Kidney epithelial cell (primary cell): ENCODE measurements at regions not wholly inside any gene's neighbourhood (a gene's known extent, or its start where the extent isn't known, plus 50 kb on each side); places are given as distances from the start of the nearest gene placed in this dataset.
A peak's percentile ranks its signal among the peaks of the same experiment; 100 is the strongest.

Experiments
- DNase-seq: peaks from one replicate; pipeline ENCODE4 v3.0.0-alpha.2; 2010; ENCODE audit warnings: low read depth
- H3K27me3 ChIP-seq: 2 replicates; pipeline ENCODE4 v1.6.0; 2011; ENCODE audit warnings: low read length; ENCODE audit not compliant: control insufficient read depth, insufficient read depth
- H3K36me3 ChIP-seq: 2 replicates; pipeline ENCODE4 v1.5.1; 2011; ENCODE audit warnings: low read length; ENCODE audit not compliant: control insufficient read depth, insufficient read depth
- H3K4me3 ChIP-seq: 2 replicates; pipeline ENCODE4 v1.5.1; 2011; ENCODE audit warnings: low read depth, mild to moderate bottlenecking, control low read depth, low read length
- TF ChIP-seq, protein P1 (sequence below): IDR thresholded peaks from 2 replicates; pipeline ENCODE4 v1.5.1; 2011; ENCODE audit warnings: mild to moderate bottlenecking, moderate library complexity, low read length, control low read depth, inconsistent platforms; ENCODE audit not compliant: insufficient read depth, poor library complexity, severe bottlenecking

- DNase-seq: no peak
- Histone ChIP-seq H3K27me3 (no peaks in the 10 kb centered on the region), H3K36me3 (no peaks in the 10 kb centered on the region), H3K4me3 (no peak overlapping the region)
- TF ChIP-seq, protein P1, sequence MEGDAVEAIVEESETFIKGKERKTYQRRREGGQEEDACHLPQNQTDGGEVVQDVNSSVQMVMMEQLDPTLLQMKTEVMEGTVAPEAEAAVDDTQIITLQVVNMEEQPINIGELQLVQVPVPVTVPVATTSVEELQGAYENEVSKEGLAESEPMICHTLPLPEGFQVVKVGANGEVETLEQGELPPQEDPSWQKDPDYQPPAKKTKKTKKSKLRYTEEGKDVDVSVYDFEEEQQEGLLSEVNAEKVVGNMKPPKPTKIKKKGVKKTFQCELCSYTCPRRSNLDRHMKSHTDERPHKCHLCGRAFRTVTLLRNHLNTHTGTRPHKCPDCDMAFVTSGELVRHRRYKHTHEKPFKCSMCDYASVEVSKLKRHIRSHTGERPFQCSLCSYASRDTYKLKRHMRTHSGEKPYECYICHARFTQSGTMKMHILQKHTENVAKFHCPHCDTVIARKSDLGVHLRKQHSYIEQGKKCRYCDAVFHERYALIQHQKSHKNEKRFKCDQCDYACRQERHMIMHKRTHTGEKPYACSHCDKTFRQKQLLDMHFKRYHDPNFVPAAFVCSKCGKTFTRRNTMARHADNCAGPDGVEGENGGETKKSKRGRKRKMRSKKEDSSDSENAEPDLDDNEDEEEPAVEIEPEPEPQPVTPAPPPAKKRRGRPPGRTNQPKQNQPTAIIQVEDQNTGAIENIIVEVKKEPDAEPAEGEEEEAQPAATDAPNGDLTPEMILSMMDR: no peak
Measured at GRCh38 chr1:224872832-224873433, 56.5 kb upstream of the DNAH14 start.

GRCh38 chr1:224873434-224874369 is 55.8 kb upstream of the DNAH14 start:
- no peak for DNase-seq
- Histone ChIP-seq H3K36me3 (no peaks in the 10 kb centered on the region), H3K27me3 (no peaks in the 10 kb centered on the region), H3K4me3 (no peak overlapping the region)
- TF ChIP-seq, protein P1: no peak

- no peaks in the 10 kb centered on the region for H3K36me3 ChIP-seq
- DNase-seq: no peak
- TF ChIP-seq, protein P1: no peak
- no peaks in the 10 kb centered on the region for H3K27me3 ChIP-seq
- no peak overlapping the region for H3K4me3 ChIP-seq
Measured at GRCh38 chr1:224874775-224875174, 54.7 kb upstream of the DNAH14 start.

GRCh38 chr1:224879162-224879803 is 50.2 kb upstream of the DNAH14 start:
- Histone ChIP-seq H3K36me3 (no peaks in the 10 kb centered on the region), H3K27me3 (no peaks in the 10 kb centered on the region), H3K4me3 (no peak overlapping the region)
- TF ChIP-seq, protein P1: no peak
- DNase-seq: peak; percentile 12
